Body of pancreas (tissue), 4 donors: ENCODE measurements at regions not wholly inside any gene's neighbourhood (a gene's known extent, or its start where the extent isn't known, plus 50 kb on each side); places are given as distances from the start of the nearest gene placed in this dataset.

Experiments used
- CTCF ChIP-seq, 7 experiments: fragments of 450-650 bp in 4 of 7; fragments of 200-600 bp in 3 of 7; sonication (generic) in 3 of 7; IDR thresholded peaks; one replicate each; pipeline ENCODE4 v1.5.1; 2016 to 2019; ENCODE audit warnings: antibody characterized with exemption in 7 of 7
- POLR2A ChIP-seq, 3 donors: fragments of 450-650 bp; IDR thresholded peaks; one replicate each; pipeline ENCODE4 v1.6.1; 2016; ENCODE audit warnings: antibody characterized with exemption in 3 of 3, mild to moderate bottlenecking in 2 of 3

- TF ChIP-seq CTCF (IDR thresholded peaks at IDR 0.05): no peak
- TF ChIP-seq POLR2A (IDR thresholded peaks at IDR 0.05): no peak
These were observed 791.1 kb upstream of the SOX11 start for GRCh38 chr2:4900861-4901770.
